BLaER1 treated with 17β-estradiol and CSF1 and Interleukin-3, amounts not matched to agents 10 nM and 100 nM (cell line): ENCODE measurements at regions not wholly inside any gene's neighbourhood (a gene's known extent, or its start where the extent isn't known, plus 50 kb on each side); places are given as distances from the start of the nearest gene placed in this dataset.

Experiments used
- H3K27ac ChIP-seq, 11 experiments: shearing (Covaris generic); formaldehyde crosslinking; 2 replicates each; pipeline ENCODE4 v1.8.1; 2022
- H3K27me3 ChIP-seq, 11 experiments: shearing (Covaris generic); formaldehyde crosslinking; 2 replicates each; pipeline ENCODE4 v1.8.1; 2022
- H3K36me3 ChIP-seq, 11 experiments: shearing (Covaris generic); formaldehyde crosslinking; 2 replicates each; pipeline ENCODE4 v1.8.1; 2022
- H3K4me1 ChIP-seq, 10 experiments: shearing (Covaris generic); formaldehyde crosslinking; 2 replicates each; pipeline ENCODE4 v1.8.1; 2022
- H3K4me2 ChIP-seq, 11 experiments: shearing (Covaris generic); formaldehyde crosslinking; 2 replicates each; pipeline ENCODE4 v1.8.1; 2022
- H3K4me3 ChIP-seq, 10 experiments: shearing (Covaris generic); formaldehyde crosslinking; 2 replicates each; pipeline ENCODE4 v1.8.1; 2022
- H3K9ac ChIP-seq, 11 experiments: shearing (Covaris generic); formaldehyde crosslinking; 2 replicates each; pipeline ENCODE4 v1.8.1; 2022
- H3K9me3 ChIP-seq, 11 experiments: shearing (Covaris generic); formaldehyde crosslinking; replicated peaks in 1 of 11; 2 replicates each; pipeline ENCODE4 v1.8.1; 2022
- H4K20me1 ChIP-seq, 11 experiments: shearing (Covaris generic); formaldehyde crosslinking; 2 replicates each; pipeline ENCODE4 v1.8.1; 2022
- Cebpa-rat ChIP-seq, 11 experiments: shearing (Covaris generic); IDR thresholded peaks; 2 replicates each; pipeline ENCODE4 v1.8.1; 2022

- no peak overlapping the region for H3K4me3 ChIP-seq
Measured at GRCh38 chr1:214954617-214954949, 128.0 kb upstream of the KCNK2 start.

GRCh38 chr1:214957330-214958137 is 125.0 kb upstream of the KCNK2 start:
- Histone ChIP-seq H3K27me3 (no peaks in the 10 kb centered on the region), H4K20me1 (no peaks in the 10 kb centered on the region), H3K4me2 (peak overlapping the region in 9 of 11 experiments; percentile 2 to 73 (median 64); a peak in 15 of 22 replicates), H3K36me3 (no peaks in the 10 kb centered on the region), H3K4me3 (peak overlapping the region in 2 of 10 experiments; percentile 19 to 28; a peak in 3 of 20 replicates), H3K9ac (peak overlapping the region in 5 of 11 experiments; percentile 37 to 78 (median 66); a peak in 8 of 22 replicates), H3K9me3 (no peaks in the 10 kb centered on the region), H3K4me1 (peaks cover 0 to 39% (median 15%) of the 10 kb centered on the region in 10 experiments; a peak in 12 of 20 replicates), H3K27ac (peak overlapping the region in 8 of 11 experiments; percentile 26 to 93 (median 75); a peak in 15 of 22 replicates)
- TF ChIP-seq Cebpa-rat (IDR thresholded peaks at IDR 0.05): peak in 8 of 11 experiments; percentile 57 to 95 (median 88); a peak in 15 of 22 replicates

More at GRCh38 chr1:214954617-214954949, 128.0 kb upstream of the KCNK2 start:
- Histone ChIP-seq H4K20me1 (no peaks in the 10 kb centered on the region), H3K9me3 (no peaks in the 10 kb centered on the region), H3K4me2 (peak overlapping the region in 1 of 11 experiments; percentile 34; a peak in 2 of 22 replicates), H3K4me1 (peaks cover 0 to 54% (median 17%) of the 10 kb centered on the region in 10 experiments; a peak in 12 of 20 replicates), H3K9ac (no peak overlapping the region), H3K36me3 (no peaks in the 10 kb centered on the region), H3K27me3 (no peaks in the 10 kb centered on the region), H3K27ac (no peak overlapping the region)
- TF ChIP-seq Cebpa-rat (IDR thresholded peaks at IDR 0.05): no peak

GRCh38 chr1:214958486-214958885 is 124.1 kb upstream of the KCNK2 start:
- no peak overlapping the region for H3K4me3 ChIP-seq
- peaks cover 0 to 39% (median 15%) of the 10 kb centered on the region in 10 experiments; a peak in 12 of 20 replicates for H3K4me1 ChIP-seq
- H3K27me3 ChIP-seq: no peaks in the 10 kb centered on the region
- H3K27ac ChIP-seq: peak overlapping the region in 4 of 11 experiments; percentile 48 to 93 (median 90); a peak in 9 of 22 replicates
- no peak for TF ChIP-seq Cebpa-rat (IDR thresholded peaks at IDR 0.05)
- no peaks in the 10 kb centered on the region for H3K36me3 ChIP-seq
- H3K9me3 ChIP-seq: no peaks in the 10 kb centered on the region
- H4K20me1 ChIP-seq: no peaks in the 10 kb centered on the region
- no peak overlapping the region for H3K9ac ChIP-seq
- H3K4me2 ChIP-seq: peak overlapping the region in 4 of 11 experiments; percentile 69 to 73 (median 70); a peak in 7 of 22 replicates

GRCh38 chr1:214966346-214966745 is 116.2 kb upstream of the KCNK2 start:
- H3K4me3 ChIP-seq: no peak overlapping the region
- no peaks in the 10 kb centered on the region for H3K36me3 ChIP-seq
- H3K4me2 ChIP-seq: no peak overlapping the region
- TF ChIP-seq Cebpa-rat (IDR thresholded peaks at IDR 0.05): no peak
- no peaks in the 10 kb centered on the region for H3K4me1 ChIP-seq
- H3K9ac ChIP-seq: no peak overlapping the region
- H4K20me1 ChIP-seq: no peaks in the 10 kb centered on the region
- H3K27me3 ChIP-seq: no peaks in the 10 kb centered on the region
- H3K9me3 ChIP-seq: no peaks in the 10 kb centered on the region
- no peak overlapping the region for H3K27ac ChIP-seq

- no peaks in the 10 kb centered on the region for H3K36me3 ChIP-seq
- H3K27me3 ChIP-seq: no peaks in the 10 kb centered on the region
- no peak overlapping the region for H3K9ac ChIP-seq
- no peak overlapping the region for H3K27ac ChIP-seq
- no peaks in the 10 kb centered on the region for H3K9me3 ChIP-seq
- H3K4me1 ChIP-seq: no peaks in the 10 kb centered on the region
- H3K4me2 ChIP-seq: no peak overlapping the region
- H4K20me1 ChIP-seq: no peaks in the 10 kb centered on the region
- H3K4me3 ChIP-seq: no peak overlapping the region
- TF ChIP-seq Cebpa-rat (IDR thresholded peaks at IDR 0.05): no peak
Measured at GRCh38 chr1:214967865-214968575, 114.5 kb upstream of the KCNK2 start.

- H3K9me3 ChIP-seq: no peaks in the 10 kb centered on the region
- H3K4me3 ChIP-seq: no peak overlapping the region
- H3K4me1 ChIP-seq: no peaks in the 10 kb centered on the region
- no peak overlapping the region for H3K27ac ChIP-seq
- no peak overlapping the region for H3K4me2 ChIP-seq
- H3K9ac ChIP-seq: no peak overlapping the region
- no peaks in the 10 kb centered on the region for H3K36me3 ChIP-seq
- no peaks in the 10 kb centered on the region for H3K27me3 ChIP-seq
- H4K20me1 ChIP-seq: no peaks in the 10 kb centered on the region
- TF ChIP-seq Cebpa-rat (IDR thresholded peaks at IDR 0.05): no peak
Measured at GRCh38 chr1:214970016-214970415, 112.5 kb upstream of the KCNK2 start.

GRCh38 chr1:214971071-214971470 is 111.5 kb upstream of the KCNK2 start:
- Histone ChIP-seq H3K4me3 (no peak overlapping the region), H3K9ac (no peak overlapping the region), H3K27ac (no peak overlapping the region), H3K27me3 (no peaks in the 10 kb centered on the region), H3K4me1 (no peaks in the 10 kb centered on the region), H3K4me2 (no peak overlapping the region), H4K20me1 (no peaks in the 10 kb centered on the region), H3K36me3 (no peaks in the 10 kb centered on the region), H3K9me3 (no peaks in the 10 kb centered on the region)
- TF ChIP-seq Cebpa-rat (IDR thresholded peaks at IDR 0.05): no peak

- Histone ChIP-seq H3K4me3 (no peak overlapping the region), H3K4me1 (no peaks in the 10 kb centered on the region), H3K9me3 (no peaks in the 10 kb centered on the region), H3K27me3 (no peaks in the 10 kb centered on the region), H3K9ac (no peak overlapping the region), H3K36me3 (no peaks in the 10 kb centered on the region), H3K4me2 (no peak overlapping the region), H4K20me1 (no peaks in the 10 kb centered on the region), H3K27ac (no peak overlapping the region)
- no peak for TF ChIP-seq Cebpa-rat (IDR thresholded peaks at IDR 0.05)
Measured at GRCh38 chr1:214974002-214974401, 108.5 kb upstream of the KCNK2 start.

- Histone ChIP-seq H3K4me1 (no peaks in the 10 kb centered on the region), H3K36me3 (no peaks in the 10 kb centered on the region), H3K9me3 (no peaks in the 10 kb centered on the region), H3K9ac (no peak overlapping the region), H3K4me3 (no peak overlapping the region), H3K27ac (no peak overlapping the region), H3K27me3 (no peaks in the 10 kb centered on the region), H3K4me2 (no peak overlapping the region), H4K20me1 (no peaks in the 10 kb centered on the region)
- TF ChIP-seq Cebpa-rat (IDR thresholded peaks at IDR 0.05): no peak
Measured at GRCh38 chr1:214976665-214977064, 105.9 kb upstream of the KCNK2 start.
